GM23338 (cell line): ENCODE measurements at regions not wholly inside any gene's neighbourhood (a gene's known extent, or its start where the extent isn't known, plus 50 kb on each side); places are given as distances from the start of the nearest gene placed in this dataset.

ENCODE experiments used
- ATAC-seq: fragments of 200-7000 bp; cut with Tn5 transposase; 3 replicates; pipeline ENCODE4 v1.9.1; 2020
- DNase-seq: peaks from one replicate; pipeline ENCODE4 v3.0.0-alpha.2; 2015; ENCODE audit warnings: low spot score
- H2AFZ ChIP-seq: fragments of 200-600 bp; sonication (generic); 2 replicates; pipeline ENCODE4 v1.8.0; 2016; ENCODE audit warnings: antibody characterized with exemption, mild to moderate bottlenecking, moderate library complexity
- H3F3A ChIP-seq: fragments of 200-600 bp; sonication (generic); replicated peaks from 2 replicates; pipeline ENCODE4 v1.8.0; 2017; ENCODE audit warnings: antibody characterized with exemption, mixed run types, low read depth
- H3K27ac ChIP-seq: fragments of 200-600 bp; sonication (generic); 2 replicates; pipeline ENCODE4 v1.6.1; 2016; ENCODE audit warnings: low read depth
- H3K27me3 ChIP-seq: fragments of 200-600 bp; sonication (generic); 2 replicates; pipeline ENCODE4 v1.8.0; 2016; ENCODE audit warnings: mild to moderate bottlenecking, mixed run types, moderate library complexity; ENCODE audit not compliant: insufficient read depth
- H3K36me3 ChIP-seq: fragments of 200-600 bp; sonication (generic); 2 replicates; pipeline ENCODE4 v1.8.0; 2016; ENCODE audit warnings: mild to moderate bottlenecking; ENCODE audit not compliant: insufficient read depth
- H3K4me1 ChIP-seq: fragments of 200-600 bp; sonication (generic); 2 replicates; pipeline ENCODE4 v1.8.0; 2016; ENCODE audit warnings: mild to moderate bottlenecking, moderate library complexity; ENCODE audit not compliant: insufficient read depth
- H3K4me2 ChIP-seq: fragments of 200-600 bp; sonication (generic); 2 replicates; pipeline ENCODE4 v1.7.1; 2017; ENCODE audit warnings: mixed run types
- H3K4me3 ChIP-seq: fragments of 200-600 bp; sonication (generic); 2 replicates; pipeline ENCODE4 v1.6.1; 2016; ENCODE audit warnings: mixed run types
- H3K79me2 ChIP-seq: fragments of 200-600 bp; sonication (generic); replicated peaks from 2 replicates; pipeline ENCODE4 v1.8.0; 2017; ENCODE audit warnings: mild to moderate bottlenecking; ENCODE audit not compliant: insufficient read depth
- H3K9me2 ChIP-seq: fragments of 200-600 bp; sonication (generic); 2 replicates; pipeline ENCODE4 v1.8.0; 2017; ENCODE audit not compliant: insufficient read depth
- H4K20me1 ChIP-seq: fragments of 200-600 bp; sonication (generic); replicated peaks from 2 replicates; pipeline ENCODE4 v1.8.0; 2017; ENCODE audit warnings: mild to moderate bottlenecking; ENCODE audit not compliant: insufficient read depth
- H3K27ac Mint-ChIP-seq: 2 replicates; pipeline ENCODE4 v1.8.0; 2020; ENCODE audit warnings: inconsistent platforms, mild to moderate bottlenecking, moderate library complexity, mixed read lengths
- H3K27me3 Mint-ChIP-seq: 3 replicates; pipeline ENCODE4 v1.8.0; 2022; ENCODE audit warnings: low read depth, mild to moderate bottlenecking, moderate library complexity, mixed read lengths, inconsistent platforms; ENCODE audit not compliant: insufficient read depth, poor library complexity
- H3K36me3 Mint-ChIP-seq: 3 replicates; pipeline ENCODE4 v1.8.0; 2021; ENCODE audit warnings: low read depth, mild to moderate bottlenecking, inconsistent platforms, moderate library complexity, mixed read lengths
- H3K4me1 Mint-ChIP-seq: 3 replicates; pipeline ENCODE4 v1.8.0; 2020; ENCODE audit warnings: mild to moderate bottlenecking, inconsistent platforms, mixed read lengths
- H3K4me3 Mint-ChIP-seq: 3 replicates; pipeline ENCODE4 v1.8.0; 2021; ENCODE audit warnings: moderate library complexity, mild to moderate bottlenecking, inconsistent platforms, mixed read lengths
- H3K9me3 Mint-ChIP-seq: 3 replicates; pipeline ENCODE4 v1.8.0; 2020; ENCODE audit warnings: moderate library complexity, mild to moderate bottlenecking, inconsistent platforms, mixed read lengths
- CREB1 ChIP-seq: fragments of 250-450 bp; sonication (Bioruptor Pico); IDR thresholded peaks from 2 replicates; pipeline ENCODE4 v1.5.0; 2020; ENCODE audit warnings: low read depth, mild to moderate bottlenecking, moderate library complexity
- EZH2 ChIP-seq: fragments of 200-600 bp; sonication (generic); IDR thresholded peaks from one replicate; pipeline ENCODE4 v1.8.0; 2017; ENCODE audit warnings: antibody characterized with exemption, mild to moderate bottlenecking, low read depth; ENCODE audit not compliant: unreplicated experiment
- EZH2phosphoT487 ChIP-seq: fragments of 200-600 bp; sonication (generic); IDR thresholded peaks from one replicate; pipeline ENCODE4 v1.8.1; 2018; ENCODE audit warnings: antibody characterized with exemption; ENCODE audit not compliant: unreplicated experiment
- JUNB ChIP-seq: IDR thresholded peaks from one replicate; pipeline ENCODE4 v1.6.1; 2016; ENCODE audit warnings: antibody characterized with exemption; ENCODE audit not compliant: unreplicated experiment
- NANOG ChIP-seq: IDR thresholded peaks from 2 replicates; pipeline ENCODE4 v1.6.1; 2016; ENCODE audit warnings: antibody characterized with exemption, borderline replicate concordance
- POLR2AphosphoS5 ChIP-seq: IDR thresholded peaks from 2 replicates; pipeline ENCODE4 v1.6.1; 2016; ENCODE audit warnings: antibody characterized with exemption, low read depth
- STAT1 ChIP-seq: IDR thresholded peaks from one replicate; pipeline ENCODE4 v1.6.1; 2016; ENCODE audit warnings: antibody characterized with exemption; ENCODE audit not compliant: unreplicated experiment
- ZNF114 ChIP-seq: fragments of 250-450 bp; sonication (Bioruptor Pico); IDR thresholded peaks from 2 replicates; pipeline ENCODE4 v1.5.0; 2020; ENCODE audit warnings: mild to moderate bottlenecking, moderate library complexity
- ZNF331 ChIP-seq: fragments of 250-450 bp; sonication (Bioruptor Pico); IDR thresholded peaks from 2 replicates; pipeline ENCODE4 v1.5.0; 2020; ENCODE audit warnings: low read depth, mild to moderate bottlenecking, moderate library complexity
- TF ChIP-seq, protein P1 (sequence below): IDR thresholded peaks from one replicate; pipeline ENCODE4 v1.6.1; 2018; ENCODE audit warnings: antibody characterized with exemption; ENCODE audit not compliant: unreplicated experiment
- TF ChIP-seq, protein P2 (sequence below), 2 experiments: fragments of 200-600 bp in 1 of 2; sonication (generic) in 1 of 2; conservative IDR thresholded peaks; 2 replicates each; pipeline versions ENCODE4 v1.5.1 to v1.6.1; 2016 to 2017; ENCODE audit warnings: antibody characterized with exemption in 2 of 2, low read depth in 2 of 2, mild to moderate bottlenecking in 2 of 2, moderate library complexity in 1 of 2
- TF ChIP-seq, protein P3 (sequence below): fragments of 250-450 bp; sonication (Bioruptor Pico); IDR thresholded peaks from 2 replicates; pipeline ENCODE4 v1.5.0; 2020; ENCODE audit warnings: mild to moderate bottlenecking, moderate library complexity
- TF ChIP-seq, protein P4 (sequence below): IDR thresholded peaks from 2 replicates; pipeline ENCODE4 v1.6.1; 2016; ENCODE audit warnings: antibody characterized with exemption

GRCh38 chr10:23897267-23897666 is 311.7 kb upstream of the KIAA1217 start:
- no peaks in the 10 kb centered on the region for H3K36me3 ChIP-seq

More at GRCh38 chr10:23897267-23897666, 311.7 kb upstream of the KIAA1217 start:
- Mint-ChIP-seq H3K4me1 (no peaks in the 10 kb centered on the region), H3K27ac (no peak overlapping the region), H3K36me3 (no peaks in the 10 kb centered on the region), H3K9me3 (peaks cover 4% of the 10 kb centered on the region; the same call in 2 of the 3 replicates), H3K4me3 (no peak overlapping the region), H3K27me3 (no peaks in the 10 kb centered on the region)
- H4K20me1 ChIP-seq = no peaks in the 10 kb centered on the region
- no peak overlapping the region for H3K27ac ChIP-seq
- H3K4me1 ChIP-seq = no peaks in the 10 kb centered on the region
- no peak overlapping the region for H2AFZ ChIP-seq
- H3F3A ChIP-seq = no peaks in the 10 kb centered on the region
- no peak for DNase-seq
- no peaks in the 10 kb centered on the region for H3K79me2 ChIP-seq
- H3K9me2 ChIP-seq = no peaks in the 10 kb centered on the region
- no peak overlapping the region for H3K4me2 ChIP-seq
- no peaks in the 10 kb centered on the region for H3K27me3 ChIP-seq
- H3K4me3 ChIP-seq = no peak overlapping the region
- ATAC-seq = no peak
- TF ChIP-seq ZNF114 (CRISPR knock-in tag) (no peak), STAT1 (no peak), NANOG (no peak), JUNB (no peak), CREB1 (CRISPR knock-in tag) (no peak), EZH2phosphoT487 (no peak), ZNF331 (no peak), POLR2AphosphoS5 (no peak), EZH2 (no peak)
- TF ChIP-seq, protein P1, sequence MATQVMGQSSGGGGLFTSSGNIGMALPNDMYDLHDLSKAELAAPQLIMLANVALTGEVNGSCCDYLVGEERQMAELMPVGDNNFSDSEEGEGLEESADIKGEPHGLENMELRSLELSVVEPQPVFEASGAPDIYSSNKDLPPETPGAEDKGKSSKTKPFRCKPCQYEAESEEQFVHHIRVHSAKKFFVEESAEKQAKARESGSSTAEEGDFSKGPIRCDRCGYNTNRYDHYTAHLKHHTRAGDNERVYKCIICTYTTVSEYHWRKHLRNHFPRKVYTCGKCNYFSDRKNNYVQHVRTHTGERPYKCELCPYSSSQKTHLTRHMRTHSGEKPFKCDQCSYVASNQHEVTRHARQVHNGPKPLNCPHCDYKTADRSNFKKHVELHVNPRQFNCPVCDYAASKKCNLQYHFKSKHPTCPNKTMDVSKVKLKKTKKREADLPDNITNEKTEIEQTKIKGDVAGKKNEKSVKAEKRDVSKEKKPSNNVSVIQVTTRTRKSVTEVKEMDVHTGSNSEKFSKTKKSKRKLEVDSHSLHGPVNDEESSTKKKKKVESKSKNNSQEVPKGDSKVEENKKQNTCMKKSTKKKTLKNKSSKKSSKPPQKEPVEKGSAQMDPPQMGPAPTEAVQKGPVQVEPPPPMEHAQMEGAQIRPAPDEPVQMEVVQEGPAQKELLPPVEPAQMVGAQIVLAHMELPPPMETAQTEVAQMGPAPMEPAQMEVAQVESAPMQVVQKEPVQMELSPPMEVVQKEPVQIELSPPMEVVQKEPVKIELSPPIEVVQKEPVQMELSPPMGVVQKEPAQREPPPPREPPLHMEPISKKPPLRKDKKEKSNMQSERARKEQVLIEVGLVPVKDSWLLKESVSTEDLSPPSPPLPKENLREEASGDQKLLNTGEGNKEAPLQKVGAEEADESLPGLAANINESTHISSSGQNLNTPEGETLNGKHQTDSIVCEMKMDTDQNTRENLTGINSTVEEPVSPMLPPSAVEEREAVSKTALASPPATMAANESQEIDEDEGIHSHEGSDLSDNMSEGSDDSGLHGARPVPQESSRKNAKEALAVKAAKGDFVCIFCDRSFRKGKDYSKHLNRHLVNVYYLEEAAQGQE = no peak
- TF ChIP-seq, protein P2, sequence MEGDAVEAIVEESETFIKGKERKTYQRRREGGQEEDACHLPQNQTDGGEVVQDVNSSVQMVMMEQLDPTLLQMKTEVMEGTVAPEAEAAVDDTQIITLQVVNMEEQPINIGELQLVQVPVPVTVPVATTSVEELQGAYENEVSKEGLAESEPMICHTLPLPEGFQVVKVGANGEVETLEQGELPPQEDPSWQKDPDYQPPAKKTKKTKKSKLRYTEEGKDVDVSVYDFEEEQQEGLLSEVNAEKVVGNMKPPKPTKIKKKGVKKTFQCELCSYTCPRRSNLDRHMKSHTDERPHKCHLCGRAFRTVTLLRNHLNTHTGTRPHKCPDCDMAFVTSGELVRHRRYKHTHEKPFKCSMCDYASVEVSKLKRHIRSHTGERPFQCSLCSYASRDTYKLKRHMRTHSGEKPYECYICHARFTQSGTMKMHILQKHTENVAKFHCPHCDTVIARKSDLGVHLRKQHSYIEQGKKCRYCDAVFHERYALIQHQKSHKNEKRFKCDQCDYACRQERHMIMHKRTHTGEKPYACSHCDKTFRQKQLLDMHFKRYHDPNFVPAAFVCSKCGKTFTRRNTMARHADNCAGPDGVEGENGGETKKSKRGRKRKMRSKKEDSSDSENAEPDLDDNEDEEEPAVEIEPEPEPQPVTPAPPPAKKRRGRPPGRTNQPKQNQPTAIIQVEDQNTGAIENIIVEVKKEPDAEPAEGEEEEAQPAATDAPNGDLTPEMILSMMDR (conservative IDR thresholded peaks at IDR 0.05; ENCODE audit: low read depth in 2 of 2) = no peak
- TF ChIP-seq, protein P3, sequence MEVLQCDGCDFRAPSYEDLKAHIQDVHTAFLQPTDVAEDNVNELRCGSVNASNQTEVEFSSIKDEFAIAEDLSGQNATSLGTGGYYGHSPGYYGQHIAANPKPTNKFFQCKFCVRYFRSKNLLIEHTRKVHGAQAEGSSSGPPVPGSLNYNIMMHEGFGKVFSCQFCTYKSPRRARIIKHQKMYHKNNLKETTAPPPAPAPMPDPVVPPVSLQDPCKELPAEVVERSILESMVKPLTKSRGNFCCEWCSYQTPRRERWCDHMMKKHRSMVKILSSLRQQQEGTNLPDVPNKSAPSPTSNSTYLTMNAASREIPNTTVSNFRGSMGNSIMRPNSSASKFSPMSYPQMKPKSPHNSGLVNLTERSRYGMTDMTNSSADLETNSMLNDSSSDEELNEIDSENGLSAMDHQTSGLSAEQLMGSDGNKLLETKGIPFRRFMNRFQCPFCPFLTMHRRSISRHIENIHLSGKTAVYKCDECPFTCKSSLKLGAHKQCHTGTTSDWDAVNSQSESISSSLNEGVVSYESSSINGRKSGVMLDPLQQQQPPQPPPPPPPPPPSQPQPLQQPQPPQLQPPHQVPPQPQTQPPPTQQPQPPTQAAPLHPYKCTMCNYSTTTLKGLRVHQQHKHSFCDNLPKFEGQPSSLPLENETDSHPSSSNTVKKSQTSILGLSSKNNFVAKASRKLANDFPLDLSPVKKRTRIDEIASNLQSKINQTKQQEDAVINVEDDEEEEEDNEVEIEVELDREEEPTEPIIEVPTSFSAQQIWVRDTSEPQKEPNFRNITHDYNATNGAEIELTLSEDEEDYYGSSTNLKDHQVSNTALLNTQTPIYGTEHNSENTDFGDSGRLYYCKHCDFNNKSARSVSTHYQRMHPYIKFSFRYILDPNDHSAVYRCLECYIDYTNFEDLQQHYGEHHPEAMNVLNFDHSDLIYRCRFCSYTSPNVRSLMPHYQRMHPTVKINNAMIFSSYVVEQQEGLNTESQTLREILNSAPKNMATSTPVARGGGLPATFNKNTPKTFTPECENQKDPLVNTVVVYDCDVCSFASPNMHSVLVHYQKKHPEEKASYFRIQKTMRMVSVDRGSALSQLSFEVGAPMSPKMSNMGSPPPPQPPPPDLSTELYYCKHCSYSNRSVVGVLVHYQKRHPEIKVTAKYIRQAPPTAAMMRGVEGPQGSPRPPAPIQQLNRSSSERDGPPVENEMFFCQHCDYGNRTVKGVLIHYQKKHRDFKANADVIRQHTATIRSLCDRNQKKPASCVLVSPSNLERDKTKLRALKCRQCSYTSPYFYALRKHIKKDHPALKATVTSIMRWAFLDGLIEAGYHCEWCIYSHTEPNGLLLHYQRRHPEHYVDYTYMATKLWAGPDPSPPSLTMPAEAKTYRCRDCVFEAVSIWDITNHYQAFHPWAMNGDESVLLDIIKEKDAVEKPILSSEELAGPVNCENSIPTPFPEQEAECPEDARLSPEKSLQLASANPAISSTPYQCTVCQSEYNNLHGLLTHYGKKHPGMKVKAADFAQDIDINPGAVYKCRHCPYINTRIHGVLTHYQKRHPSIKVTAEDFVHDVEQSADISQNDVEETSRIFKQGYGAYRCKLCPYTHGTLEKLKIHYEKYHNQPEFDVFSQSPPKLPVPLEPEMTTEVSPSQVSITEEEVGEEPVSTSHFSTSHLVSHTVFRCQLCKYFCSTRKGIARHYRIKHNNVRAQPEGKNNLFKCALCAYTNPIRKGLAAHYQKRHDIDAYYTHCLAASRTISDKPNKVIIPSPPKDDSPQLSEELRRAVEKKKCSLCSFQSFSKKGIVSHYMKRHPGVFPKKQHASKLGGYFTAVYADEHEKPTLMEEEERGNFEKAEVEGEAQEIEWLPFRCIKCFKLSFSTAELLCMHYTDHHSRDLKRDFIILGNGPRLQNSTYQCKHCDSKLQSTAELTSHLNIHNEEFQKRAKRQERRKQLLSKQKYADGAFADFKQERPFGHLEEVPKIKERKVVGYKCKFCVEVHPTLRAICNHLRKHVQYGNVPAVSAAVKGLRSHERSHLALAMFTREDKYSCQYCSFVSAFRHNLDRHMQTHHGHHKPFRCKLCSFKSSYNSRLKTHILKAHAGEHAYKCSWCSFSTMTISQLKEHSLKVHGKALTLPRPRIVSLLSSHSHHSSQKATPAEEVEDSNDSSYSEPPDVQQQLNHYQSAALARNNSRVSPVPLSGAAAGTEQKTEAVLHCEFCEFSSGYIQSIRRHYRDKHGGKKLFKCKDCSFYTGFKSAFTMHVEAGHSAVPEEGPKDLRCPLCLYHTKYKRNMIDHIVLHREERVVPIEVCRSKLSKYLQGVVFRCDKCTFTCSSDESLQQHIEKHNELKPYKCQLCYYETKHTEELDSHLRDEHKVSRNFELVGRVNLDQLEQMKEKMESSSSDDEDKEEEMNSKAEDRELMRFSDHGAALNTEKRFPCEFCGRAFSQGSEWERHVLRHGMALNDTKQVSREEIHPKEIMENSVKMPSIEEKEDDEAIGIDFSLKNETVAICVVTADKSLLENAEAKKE = no peak
- TF ChIP-seq, protein P4, sequence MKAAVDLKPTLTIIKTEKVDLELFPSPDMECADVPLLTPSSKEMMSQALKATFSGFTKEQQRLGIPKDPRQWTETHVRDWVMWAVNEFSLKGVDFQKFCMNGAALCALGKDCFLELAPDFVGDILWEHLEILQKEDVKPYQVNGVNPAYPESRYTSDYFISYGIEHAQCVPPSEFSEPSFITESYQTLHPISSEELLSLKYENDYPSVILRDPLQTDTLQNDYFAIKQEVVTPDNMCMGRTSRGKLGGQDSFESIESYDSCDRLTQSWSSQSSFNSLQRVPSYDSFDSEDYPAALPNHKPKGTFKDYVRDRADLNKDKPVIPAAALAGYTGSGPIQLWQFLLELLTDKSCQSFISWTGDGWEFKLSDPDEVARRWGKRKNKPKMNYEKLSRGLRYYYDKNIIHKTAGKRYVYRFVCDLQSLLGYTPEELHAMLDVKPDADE = no peak
